ENCODE measurements at regions not wholly inside any gene's neighbourhood (a gene's known extent, or its start where the extent isn't known, plus 50 kb on each side); places are given as distances from the start of the nearest gene placed in this dataset.

- no peak overlapping the region for H3K27ac Mint-ChIP-seq
- no peaks in the 10 kb centered on the region for H3K36me3 Mint-ChIP-seq
- TF ChIP-seq, protein P1, sequence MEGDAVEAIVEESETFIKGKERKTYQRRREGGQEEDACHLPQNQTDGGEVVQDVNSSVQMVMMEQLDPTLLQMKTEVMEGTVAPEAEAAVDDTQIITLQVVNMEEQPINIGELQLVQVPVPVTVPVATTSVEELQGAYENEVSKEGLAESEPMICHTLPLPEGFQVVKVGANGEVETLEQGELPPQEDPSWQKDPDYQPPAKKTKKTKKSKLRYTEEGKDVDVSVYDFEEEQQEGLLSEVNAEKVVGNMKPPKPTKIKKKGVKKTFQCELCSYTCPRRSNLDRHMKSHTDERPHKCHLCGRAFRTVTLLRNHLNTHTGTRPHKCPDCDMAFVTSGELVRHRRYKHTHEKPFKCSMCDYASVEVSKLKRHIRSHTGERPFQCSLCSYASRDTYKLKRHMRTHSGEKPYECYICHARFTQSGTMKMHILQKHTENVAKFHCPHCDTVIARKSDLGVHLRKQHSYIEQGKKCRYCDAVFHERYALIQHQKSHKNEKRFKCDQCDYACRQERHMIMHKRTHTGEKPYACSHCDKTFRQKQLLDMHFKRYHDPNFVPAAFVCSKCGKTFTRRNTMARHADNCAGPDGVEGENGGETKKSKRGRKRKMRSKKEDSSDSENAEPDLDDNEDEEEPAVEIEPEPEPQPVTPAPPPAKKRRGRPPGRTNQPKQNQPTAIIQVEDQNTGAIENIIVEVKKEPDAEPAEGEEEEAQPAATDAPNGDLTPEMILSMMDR (IDR thresholded peaks at IDR 0.05; ENCODE audit: unreplicated experiment), result no peak
- H3K9me3 Mint-ChIP-seq, result no peaks in the 10 kb centered on the region
- H3K4me3 Mint-ChIP-seq, result no peak overlapping the region
- H3K4me1 Mint-ChIP-seq, result peaks cover 4% of the 10 kb centered on the region
- H3K27me3 Mint-ChIP-seq (ENCODE audit: low read depth), result peaks cover 3% of the 10 kb centered on the region
- DNase-seq (ENCODE audit: low spot score in 2 of 2, unreplicated experiment in 2 of 2), result no peak
Observed at GRCh38 chr12:128116537-128116936, 150.4 kb upstream of the TMEM132C start.

DNA sequence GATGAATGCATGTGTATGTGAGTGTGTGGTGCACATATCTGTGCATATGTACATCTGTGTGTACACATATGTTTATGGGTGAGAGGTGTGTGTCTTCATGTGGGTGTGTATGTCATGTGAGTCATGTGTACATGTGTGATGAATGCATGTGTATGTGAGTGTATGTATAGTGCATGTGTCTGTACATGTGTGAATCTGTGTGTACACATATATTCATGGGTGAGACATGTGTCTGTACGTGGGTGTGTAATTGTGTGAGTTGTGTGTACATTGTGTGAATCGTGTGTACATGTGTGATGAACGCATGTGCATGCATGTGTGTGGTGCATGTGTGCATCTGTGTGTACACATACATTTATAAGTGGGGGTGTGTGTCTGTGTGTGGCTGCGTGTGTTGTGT, 146.9 kb upstream of the TMEM132C start:
- H3K36me3 Mint-ChIP-seq, result no peaks in the 10 kb centered on the region
- H3K4me3 Mint-ChIP-seq, result no peak overlapping the region
- H3K27me3 Mint-ChIP-seq (ENCODE audit: low read depth), result no peaks in the 10 kb centered on the region
- no peaks in the 10 kb centered on the region for H3K9me3 Mint-ChIP-seq
- DNase-seq (ENCODE audit: low spot score in 2 of 2, unreplicated experiment in 2 of 2), result no peak
- no peak overlapping the region for H3K27ac Mint-ChIP-seq
- no peaks in the 10 kb centered on the region for H3K4me1 Mint-ChIP-seq
- TF ChIP-seq, protein P1 (IDR thresholded peaks at IDR 0.05; ENCODE audit: unreplicated experiment), result no peak

GRCh38 chr12:128121424-128121823, 145.5 kb upstream of the TMEM132C start:
- Mint-ChIP-seq H3K27me3 (ENCODE audit: low read depth) (no peaks in the 10 kb centered on the region), H3K36me3 (no peaks in the 10 kb centered on the region), H3K27ac (no peak overlapping the region), H3K4me3 (no peak overlapping the region), H3K4me1 (no peaks in the 10 kb centered on the region), H3K9me3 (no peaks in the 10 kb centered on the region)
- DNase-seq (ENCODE audit: low spot score in 2 of 2, unreplicated experiment in 2 of 2), result no peak
- TF ChIP-seq, protein P1 (IDR thresholded peaks at IDR 0.05; ENCODE audit: unreplicated experiment), result no peak

DNA sequence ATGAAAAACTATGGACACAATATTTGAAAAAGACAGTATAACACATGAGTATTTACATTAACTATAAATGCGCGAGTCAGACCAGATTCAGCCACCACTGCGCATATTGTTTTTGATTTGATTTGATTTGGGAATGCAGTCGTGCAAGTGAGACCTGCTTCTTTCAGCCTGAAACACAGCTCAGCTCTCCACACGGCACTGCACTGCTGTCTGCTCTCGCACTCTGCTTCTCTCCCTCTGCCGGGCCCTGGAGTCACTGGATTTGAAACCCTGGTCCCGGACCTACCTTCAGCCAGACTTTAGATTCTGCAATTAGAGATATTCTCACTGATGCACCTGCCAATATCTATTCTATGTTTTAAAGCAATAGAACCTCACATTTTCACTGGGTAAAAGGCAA, 143.9 kb upstream of the TMEM132C start:
- Mint-ChIP-seq H3K27ac (no peak overlapping the region), H3K9me3 (no peaks in the 10 kb centered on the region), H3K36me3 (no peaks in the 10 kb centered on the region), H3K4me1 (no peaks in the 10 kb centered on the region), H3K27me3 (ENCODE audit: low read depth) (no peaks in the 10 kb centered on the region), H3K4me3 (no peak overlapping the region)
- no peak for DNase-seq (ENCODE audit: low spot score in 2 of 2, unreplicated experiment in 2 of 2)
- TF ChIP-seq, protein P1 (IDR thresholded peaks at IDR 0.05; ENCODE audit: unreplicated experiment), result no peak

DNA sequence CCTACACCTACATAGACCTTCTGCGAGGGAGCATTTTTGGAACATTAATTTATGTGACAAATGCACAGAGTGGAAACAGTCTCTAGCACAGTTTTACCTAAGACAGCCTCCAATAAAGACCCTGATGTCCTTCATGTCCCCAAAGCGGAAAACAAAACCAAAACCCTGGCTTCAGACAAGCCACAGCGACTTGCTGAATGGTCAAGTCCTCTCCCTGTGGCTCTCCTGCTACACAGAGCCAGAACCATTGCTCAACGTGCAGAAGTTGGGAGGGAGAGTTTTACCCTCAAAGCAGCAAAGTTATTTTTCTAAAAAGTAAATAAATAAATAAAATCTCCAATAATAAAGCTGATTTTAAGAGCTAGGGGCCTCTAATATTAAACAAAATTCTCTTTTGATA, 135.0 kb upstream of the TMEM132C start:
- Mint-ChIP-seq H3K27me3 (ENCODE audit: low read depth) (peaks cover 6% of the 10 kb centered on the region), H3K4me1 (peaks cover 2% of the 10 kb centered on the region), H3K27ac (no peak overlapping the region), H3K36me3 (no peaks in the 10 kb centered on the region), H3K9me3 (no peaks in the 10 kb centered on the region), H3K4me3 (no peak overlapping the region)
- TF ChIP-seq, protein P1 (IDR thresholded peaks at IDR 0.05; ENCODE audit: unreplicated experiment), result no peak
- DNase-seq (ENCODE audit: low spot score in 2 of 2, unreplicated experiment in 2 of 2), result no peak

All from mesothelial cell of epicardium (in vitro differentiated cells).